Endodermal cell (in vitro differentiated cells): ENCODE measurements at regions not wholly inside any gene's neighbourhood (a gene's known extent, or its start where the extent isn't known, plus 50 kb on each side); places are given as distances from the start of the nearest gene placed in this dataset.
A peak's percentile ranks its signal among the peaks of the same experiment; 100 is the strongest.

Source experiments
- DNase-seq: peaks from one replicate; pipeline ENCODE4 v3.0.0-alpha.2; 2017
- H3K27ac ChIP-seq: 2 replicates; pipeline ENCODE4 v1.5.1; 2013; ENCODE audit warnings: mild to moderate bottlenecking, low read depth, low read length, moderate library complexity
- H3K27me3 ChIP-seq: 2 replicates; pipeline ENCODE4 v1.6.1; 2013; ENCODE audit warnings: mild to moderate bottlenecking, low read length, moderate library complexity; ENCODE audit not compliant: insufficient read depth, control insufficient read depth, poor library complexity, severe bottlenecking
- H3K36me3 ChIP-seq: 2 replicates; pipeline ENCODE4 v1.7.0; 2013; ENCODE audit warnings: mild to moderate bottlenecking, low read length, moderate library complexity; ENCODE audit not compliant: control insufficient read depth, insufficient read depth
- H3K4me1 ChIP-seq: one replicate; pipeline ENCODE4 v1.7.0; 2013; ENCODE audit warnings: low read length; ENCODE audit not compliant: control insufficient read depth, insufficient read depth
- H3K4me3 ChIP-seq: 2 replicates; pipeline ENCODE4 v1.5.1; 2013; ENCODE audit warnings: mild to moderate bottlenecking, low read length, moderate library complexity
- H3K9ac ChIP-seq: 2 replicates; pipeline ENCODE4 v1.6.1; 2013; ENCODE audit warnings: mild to moderate bottlenecking, low read length, moderate library complexity; ENCODE audit not compliant: poor library complexity, severe bottlenecking; ENCODE audit errors: extremely low read depth
- H3K9me3 ChIP-seq: 2 replicates; pipeline ENCODE4 v1.6.1; 2013; ENCODE audit warnings: mild to moderate bottlenecking, low read length, moderate library complexity; ENCODE audit not compliant: control insufficient read depth
- H3K27ac Mint-ChIP-seq: 2 replicates; pipeline ENCODE4 v1.8.0; 2020; ENCODE audit warnings: mixed read lengths
- H3K27me3 Mint-ChIP-seq: 2 replicates; pipeline ENCODE4 v1.8.0; 2021; ENCODE audit warnings: mild to moderate bottlenecking, mixed read lengths; ENCODE audit not compliant: insufficient read depth
- H3K36me3 Mint-ChIP-seq: 2 replicates; pipeline ENCODE4 v1.8.0; 2020; ENCODE audit warnings: low read depth, mixed read lengths
- H3K4me1 Mint-ChIP-seq: 2 replicates; pipeline ENCODE4 v1.8.0; 2020; ENCODE audit warnings: mixed read lengths
- H3K4me3 Mint-ChIP-seq: 2 replicates; pipeline ENCODE4 v1.8.0; 2020; ENCODE audit warnings: mild to moderate bottlenecking, moderate library complexity, mixed read lengths
- H3K9me3 Mint-ChIP-seq: 2 replicates; pipeline ENCODE4 v1.8.0; 2020; ENCODE audit warnings: mild to moderate bottlenecking, mixed read lengths
- CTCF ChIP-seq: fragments of 200-600 bp; sonication (generic); conservative IDR thresholded peaks from 2 replicates; pipeline ENCODE4 v1.5.0; 2021; ENCODE audit warnings: antibody characterized with exemption, mild to moderate bottlenecking
- WGBS, 2 experiments: methylation state at CpG; one replicate each; pipeline versions ENCODE4 v1.1.5 to v1.1.7; 2013; ENCODE audit warnings: missing lambda C conversion rate in 2 of 2, mixed read lengths in 1 of 2; ENCODE audit not compliant: insufficient coverage in 1 of 2, insufficient read length in 1 of 2; 5-methylcytosine and 5-hydroxymethylcytosine counted together

GRCh38 chr4:131288441-131288840, 1860.7 kb upstream of the PCDH10 start:
- DNase-seq = peak; percentile 51
- H3K4me1 ChIP-seq = no peaks in the 10 kb centered on the region

GRCh38 chr4:131296192-131296591, 1852.9 kb upstream of the PCDH10 start:
- peaks cover 7% of the 10 kb centered on the region for H3K9me3 Mint-ChIP-seq

More at GRCh38 chr4:131288441-131288840, 1860.7 kb upstream of the PCDH10 start:
- H3K27me3 Mint-ChIP-seq = no peaks in the 10 kb centered on the region
- H3K27ac Mint-ChIP-seq = no peak overlapping the region
- no peak for TF ChIP-seq CTCF
- Histone ChIP-seq H3K27me3 (no peaks in the 10 kb centered on the region), H3K36me3 (no peaks in the 10 kb centered on the region), H3K9me3 (peaks cover 42% of the 10 kb centered on the region), H3K27ac (no peak overlapping the region), H3K4me3 (peak overlapping the region; percentile 53), H3K9ac (no peak overlapping the region)
- H3K4me1 Mint-ChIP-seq = no peaks in the 10 kb centered on the region
- peaks cover 2% of the 10 kb centered on the region for H3K36me3 Mint-ChIP-seq
- no peak overlapping the region for H3K4me3 Mint-ChIP-seq
- peaks cover 50% of the 10 kb centered on the region for H3K9me3 Mint-ChIP-seq

GRCh38 chr4:131302108-131302507, 1847.0 kb upstream of the PCDH10 start:
- Histone ChIP-seq H3K4me1 (no peaks in the 10 kb centered on the region), H3K9ac (no peak overlapping the region), H3K9me3 (no peaks in the 10 kb centered on the region), H3K4me3 (no peak overlapping the region), H3K27me3 (no peaks in the 10 kb centered on the region), H3K27ac (no peak overlapping the region), H3K36me3 (no peaks in the 10 kb centered on the region)
- WGBS, 2 experiments = 88 to 95% methylated on average over 3 to 4 of the region's 4 CpGs
- peaks cover 6% of the 10 kb centered on the region for H3K4me1 Mint-ChIP-seq
- no peaks in the 10 kb centered on the region for H3K27me3 Mint-ChIP-seq
- DNase-seq = peak; percentile 61
- H3K27ac Mint-ChIP-seq = peak overlapping the region; percentile 52
- no peaks in the 10 kb centered on the region for H3K9me3 Mint-ChIP-seq
- no peak overlapping the region for H3K4me3 Mint-ChIP-seq
- peak; percentile 48 for TF ChIP-seq CTCF
- no peaks in the 10 kb centered on the region for H3K36me3 Mint-ChIP-seq

More at GRCh38 chr4:131296192-131296591, 1852.9 kb upstream of the PCDH10 start:
- H3K9ac ChIP-seq = no peak overlapping the region
- H3K36me3 Mint-ChIP-seq = no peaks in the 10 kb centered on the region
- H3K27ac Mint-ChIP-seq = no peak overlapping the region
- no peak overlapping the region for H3K4me3 Mint-ChIP-seq
- H3K27me3 ChIP-seq = no peaks in the 10 kb centered on the region
- no peaks in the 10 kb centered on the region for H3K4me1 Mint-ChIP-seq
- no peak for TF ChIP-seq CTCF
- no peak overlapping the region for H3K4me3 ChIP-seq
- H3K27ac ChIP-seq = no peak overlapping the region
- H3K27me3 Mint-ChIP-seq = no peaks in the 10 kb centered on the region
- WGBS, 2 experiments = 93 to 100% methylated on average over 1 of the region's 1 CpG
- H3K36me3 ChIP-seq = no peaks in the 10 kb centered on the region
- H3K4me1 ChIP-seq = no peaks in the 10 kb centered on the region
- H3K9me3 ChIP-seq = no peaks in the 10 kb centered on the region
- no peak for DNase-seq
